ENCODE measurements at regions not wholly inside any gene's neighbourhood (a gene's known extent, or its start where the extent isn't known, plus 50 kb on each side); places are given as distances from the start of the nearest gene placed in this dataset.

- H3K4me1 Mint-ChIP-seq: peaks cover 8% of the 10 kb centered on the region
- no peaks in the 10 kb centered on the region for H4K20me1 ChIP-seq (ENCODE audit: insufficient read depth, low read length)
- no peaks in the 10 kb centered on the region for H3K79me2 ChIP-seq (ENCODE audit: insufficient read depth, low read length)
- H3K4me3 ChIP-seq (replicated peaks in 1 of 3; ENCODE audit: low read depth in 2 of 3, low read length in 3 of 3): no peak overlapping the region
- intact Hi-C loops (cut with micrococcal nuclease): no loop called here
- TF ChIP-seq, protein P1, sequence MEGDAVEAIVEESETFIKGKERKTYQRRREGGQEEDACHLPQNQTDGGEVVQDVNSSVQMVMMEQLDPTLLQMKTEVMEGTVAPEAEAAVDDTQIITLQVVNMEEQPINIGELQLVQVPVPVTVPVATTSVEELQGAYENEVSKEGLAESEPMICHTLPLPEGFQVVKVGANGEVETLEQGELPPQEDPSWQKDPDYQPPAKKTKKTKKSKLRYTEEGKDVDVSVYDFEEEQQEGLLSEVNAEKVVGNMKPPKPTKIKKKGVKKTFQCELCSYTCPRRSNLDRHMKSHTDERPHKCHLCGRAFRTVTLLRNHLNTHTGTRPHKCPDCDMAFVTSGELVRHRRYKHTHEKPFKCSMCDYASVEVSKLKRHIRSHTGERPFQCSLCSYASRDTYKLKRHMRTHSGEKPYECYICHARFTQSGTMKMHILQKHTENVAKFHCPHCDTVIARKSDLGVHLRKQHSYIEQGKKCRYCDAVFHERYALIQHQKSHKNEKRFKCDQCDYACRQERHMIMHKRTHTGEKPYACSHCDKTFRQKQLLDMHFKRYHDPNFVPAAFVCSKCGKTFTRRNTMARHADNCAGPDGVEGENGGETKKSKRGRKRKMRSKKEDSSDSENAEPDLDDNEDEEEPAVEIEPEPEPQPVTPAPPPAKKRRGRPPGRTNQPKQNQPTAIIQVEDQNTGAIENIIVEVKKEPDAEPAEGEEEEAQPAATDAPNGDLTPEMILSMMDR (IDR thresholded peaks at IDR 0.05): no peak
- no peaks in the 10 kb centered on the region for H3K4me1 ChIP-seq (ENCODE audit: control insufficient read depth in 1 of 2, insufficient read depth in 2 of 2, low read length in 2 of 2)
- H2AFZ ChIP-seq (ENCODE audit: insufficient read depth, low read depth, low read length, poor library complexity, severe bottlenecking): no peak overlapping the region
- H3K9me3 ChIP-seq (replicated peaks in 1 of 2; ENCODE audit: control insufficient read depth in 1 of 2, insufficient read depth in 1 of 2, low read length in 2 of 2): peaks cover 0 to 6% of the 10 kb centered on the region in 2 donors
- no peaks in the 10 kb centered on the region for H3K36me3 ChIP-seq (replicated peaks in 1 of 2; ENCODE audit: control insufficient read depth in 1 of 2, insufficient read depth in 2 of 2, low read length in 2 of 2)
- no peaks in the 10 kb centered on the region for H3K27me3 ChIP-seq (ENCODE audit: control insufficient read depth in 2 of 2, insufficient read depth in 2 of 2, low read length in 2 of 2)
- no peaks in the 10 kb centered on the region for H3K27me3 Mint-ChIP-seq (ENCODE audit: low read depth in 3 of 3)
- no peak overlapping the region for H3K4me2 ChIP-seq (replicated peaks; ENCODE audit: extremely low read depth, low read length, poor library complexity, severe bottlenecking)
- no peaks in the 10 kb centered on the region for H3K36me3 Mint-ChIP-seq
- peaks cover 0 to 7% (median 5%) of the 10 kb centered on the region in 7 donors for H3K9me3 Mint-ChIP-seq
- no peak overlapping the region for H3K4me3 Mint-ChIP-seq
- H3K27ac Mint-ChIP-seq: no peak overlapping the region
- WGBS (ENCODE audit: insufficient coverage): 94% methylated on average over 2 of the region's 3 CpGs
- no peak for DNase-seq
- H3K9ac ChIP-seq (ENCODE audit: insufficient read depth, low read length, poor library complexity, severe bottlenecking): no peak overlapping the region
- no peak overlapping the region for H3K27ac ChIP-seq (ENCODE audit: low read depth in 1 of 2, low read length in 2 of 2)
Observed at GRCh38 chr3:70564552-70564951, 252.1 kb upstream of the MDFIC2 start.

GRCh38 chr3:70561796-70562195 lies 249.4 kb upstream of the MDFIC2 start:
- Mint-ChIP-seq H3K4me1 (peaks cover 5% of the 10 kb centered on the region), H3K27ac (no peak overlapping the region), H3K36me3 (no peaks in the 10 kb centered on the region), H3K4me3 (no peak overlapping the region), H3K27me3 (ENCODE audit: low read depth in 3 of 3) (no peaks in the 10 kb centered on the region), H3K9me3 (peaks cover 0 to 5% (median 2%) of the 10 kb centered on the region in 7 donors)
- H4K20me1 ChIP-seq (ENCODE audit: insufficient read depth, low read length): no peaks in the 10 kb centered on the region
- H3K4me2 ChIP-seq (replicated peaks; ENCODE audit: extremely low read depth, low read length, poor library complexity, severe bottlenecking): no peak overlapping the region
- H3K9ac ChIP-seq (ENCODE audit: insufficient read depth, low read length, poor library complexity, severe bottlenecking): no peak overlapping the region
- no peak for DNase-seq
- no peaks in the 10 kb centered on the region for H3K4me1 ChIP-seq (ENCODE audit: control insufficient read depth in 1 of 2, insufficient read depth in 2 of 2, low read length in 2 of 2)
- H3K79me2 ChIP-seq (ENCODE audit: insufficient read depth, low read length): no peaks in the 10 kb centered on the region
- H3K27ac ChIP-seq (ENCODE audit: low read depth in 1 of 2, low read length in 2 of 2): no peak overlapping the region
- TF ChIP-seq, protein P1 (IDR thresholded peaks at IDR 0.05): no peak
- intact Hi-C loops (cut with micrococcal nuclease): no loop called here
- H3K9me3 ChIP-seq (replicated peaks in 1 of 2; ENCODE audit: control insufficient read depth in 1 of 2, insufficient read depth in 1 of 2, low read length in 2 of 2): peaks cover 0 to 5% of the 10 kb centered on the region in 2 donors
- no peaks in the 10 kb centered on the region for H3K27me3 ChIP-seq (ENCODE audit: control insufficient read depth in 2 of 2, insufficient read depth in 2 of 2, low read length in 2 of 2)
- H3K4me3 ChIP-seq (replicated peaks in 1 of 3; ENCODE audit: low read depth in 2 of 3, low read length in 3 of 3): no peak overlapping the region
- WGBS (ENCODE audit: insufficient coverage): 90% methylated on average over 2 of the region's 3 CpGs
- no peaks in the 10 kb centered on the region for H3K36me3 ChIP-seq (replicated peaks in 1 of 2; ENCODE audit: control insufficient read depth in 1 of 2, insufficient read depth in 2 of 2, low read length in 2 of 2)
- no peak overlapping the region for H2AFZ ChIP-seq (ENCODE audit: insufficient read depth, low read depth, low read length, poor library complexity, severe bottlenecking)
